GM12878 (cell line): ENCODE measurements at regions not wholly inside any gene's neighbourhood (a gene's known extent, or its start where the extent isn't known, plus 50 kb on each side); places are given as distances from the start of the nearest gene placed in this dataset.

ENCODE experiments used
- ATAC-seq: fragments of 200-7000 bp; cut with Tn5 transposase; 3 replicates; pipeline ENCODE4 v1.9.1; 2020; ENCODE audit warnings: mild to moderate bottlenecking, moderate library complexity
- BruUV-seq: library from RNA; stranded (reverse); fragments of 400-500 nt; replicated peaks from 2 replicates; lab custom pipeline; 2021; lab: Mats Ljungman, UMichigan
- CTCF ChIA-PET: fragments of 300-600 bp; sonication (Branson Sonifier 250); formaldehyde crosslinking; extraction: SDS; loops from one replicate; lab custom pipeline; 2021; ENCODE audit warnings: inconsistent platforms; lab: Yijun Ruan, JAX
- POLR2A ChIA-PET: fragments of 350-600 bp; formaldehyde crosslinking; extraction: SDS; loops from one replicate; lab custom pipeline; 2021; ENCODE audit warnings: inconsistent platforms; lab: Charles Lee
- RAD21 ChIA-PET: fragments of 300-600 bp; sonication (Branson Sonifier 250); formaldehyde crosslinking; loops from one replicate; lab custom pipeline; 2023; ENCODE audit warnings: antibody characterized with exemption; ENCODE audit not compliant: unreplicated experiment; lab: Charles Lee
- SMC1A ChIA-PET: fragments of 300-600 bp; sonication (Branson Sonifier 250); formaldehyde crosslinking; loops from one replicate; lab custom pipeline; 2023; ENCODE audit not compliant: unreplicated experiment, uncharacterized antibody; lab: Charles Lee
- DNase-seq: peaks from one replicate; pipeline ENCODE4 v3.0.0-alpha.2; 2011; ENCODE audit warnings: low read depth, low spot score
- FAIRE-seq: peaks from 3 replicates; lab custom pipeline; 2011; peaks lifted over from hg19 to GRCh38; lab: Jason Lieb, UNC
- H2AFZ ChIP-seq: 2 replicates; pipeline ENCODE4 v1.6.0; 2011; ENCODE audit warnings: low read depth, low read length, control low read depth; ENCODE audit not compliant: control insufficient read depth
- H3K27ac ChIP-seq: 2 replicates; pipeline ENCODE4 v1.5.1; 2011; ENCODE audit warnings: control low read depth; ENCODE audit not compliant: control insufficient read depth, insufficient read depth
- H3K27me3 ChIP-seq, 2 experiments: replicated peaks in 1 of 2; 2 replicates each; pipeline versions ENCODE4 v1.6.0 to v1.6.1; 2011; ENCODE audit warnings: low read length in 1 of 2; ENCODE audit not compliant: control insufficient read depth in 2 of 2, insufficient read depth in 2 of 2
- H3K36me3 ChIP-seq, 2 experiments: 2 replicates each; pipeline ENCODE4 v1.5.1; 2011; ENCODE audit warnings: low read length in 1 of 2; ENCODE audit not compliant: control insufficient read depth in 2 of 2, insufficient read depth in 2 of 2
- H3K4me1 ChIP-seq: 2 replicates; pipeline ENCODE4 v1.6.1; 2011; ENCODE audit warnings: mild to moderate bottlenecking, low read length, moderate library complexity, mixed read lengths; ENCODE audit not compliant: control insufficient read depth, insufficient read depth
- H3K4me2 ChIP-seq: 2 replicates; pipeline ENCODE4 v1.6.0; 2011; ENCODE audit warnings: control low read depth; ENCODE audit not compliant: control insufficient read depth, insufficient read depth
- H3K4me3 ChIP-seq: fragments of 200-600 bp; sonication (generic); 2 replicates; pipeline ENCODE4 v1.5.1; 2016
- H3K79me2 ChIP-seq: 2 replicates; pipeline ENCODE4 v1.6.0; 2011; ENCODE audit warnings: low read length; ENCODE audit not compliant: control insufficient read depth, insufficient read depth
- H3K9ac ChIP-seq: 2 replicates; pipeline ENCODE4 v1.8.0; 2011; ENCODE audit warnings: low read length, control low read depth, mixed read lengths; ENCODE audit not compliant: control insufficient read depth, insufficient read depth
- H3K9me3 ChIP-seq: replicated peaks from 3 replicates; pipeline ENCODE4 v1.5.1; 2011; ENCODE audit warnings: mild to moderate bottlenecking, low read length; ENCODE audit not compliant: control insufficient read depth, insufficient read depth
- H4K20me1 ChIP-seq: 2 replicates; pipeline ENCODE4 v1.6.0; 2011; ENCODE audit not compliant: control insufficient read depth, insufficient read depth
- ATF3 ChIP-seq: IDR thresholded peaks from 2 replicates; pipeline ENCODE4 v1.6.1; 2011; ENCODE audit warnings: low read depth, mild to moderate bottlenecking, low read length, moderate library complexity, borderline replicate concordance; ENCODE audit errors: extremely low read depth
- BACH1 ChIP-seq: fragments of 450-650 bp; IDR thresholded peaks from 2 replicates; pipeline ENCODE4 v1.6.1; 2017; ENCODE audit warnings: mild to moderate bottlenecking, borderline replicate concordance
- BRCA1 ChIP-seq: IDR thresholded peaks from 2 replicates; pipeline ENCODE4 v1.6.1; 2011; ENCODE audit warnings: low read depth, low read length, improper control_type of control experiment
- MEF2A ChIP-seq: IDR thresholded peaks from 2 replicates; pipeline ENCODE4 v1.6.1; 2011; ENCODE audit warnings: low read depth, mild to moderate bottlenecking, low read length, moderate library complexity; ENCODE audit not compliant: insufficient read depth
- MYB ChIP-seq: fragments of 150-350 bp; IDR thresholded peaks from 2 replicates; pipeline ENCODE4 v1.6.1; 2014; ENCODE audit warnings: mild to moderate bottlenecking, low read depth, low read length, borderline replicate concordance
- RB1 ChIP-seq: fragments of 450-650 bp; formaldehyde crosslinking; IDR thresholded peaks from 2 replicates; pipeline ENCODE4 v1.6.1; 2017; ENCODE audit warnings: mild to moderate bottlenecking, borderline replicate concordance
- RBBP5 ChIP-seq: fragments of 200-600 bp; sonication (generic); conservative IDR thresholded peaks from 2 replicates; pipeline ENCODE4 v1.6.1; 2016
- SMAD1 ChIP-seq: fragments of 450-650 bp; IDR thresholded peaks from 2 replicates; pipeline ENCODE4 v1.6.1; 2018; ENCODE audit warnings: mild to moderate bottlenecking, low read depth; ENCODE audit not compliant: partially characterized antibody
- SRF ChIP-seq, 2 experiments: IDR thresholded peaks; 2 replicates each; pipeline ENCODE4 v1.6.1; 2011; ENCODE audit warnings: low read depth in 2 of 2, low read length in 2 of 2, mild to moderate bottlenecking in 1 of 2, moderate library complexity in 1 of 2
- SUPT20H ChIP-seq: IDR thresholded peaks from 2 replicates; pipeline ENCODE4 v1.6.1; 2011; ENCODE audit warnings: low read depth, mild to moderate bottlenecking, low read length, moderate library complexity, borderline replicate concordance; ENCODE audit not compliant: control insufficient read depth
- TARDBP ChIP-seq: IDR thresholded peaks from 2 replicates; pipeline ENCODE4 v1.6.1; 2016; ENCODE audit warnings: borderline replicate concordance
- TBL1XR1 ChIP-seq: IDR thresholded peaks from 2 replicates; pipeline ENCODE4 v1.6.1; 2012; ENCODE audit warnings: low read depth, low read length, improper control_type of control experiment
- ZNF687 ChIP-seq: fragments of 450-650 bp; IDR thresholded peaks from 2 replicates; pipeline ENCODE4 v1.6.1; 2017; ENCODE audit warnings: mild to moderate bottlenecking, moderate library complexity
- WGBS: methylation state at CpG from one replicate; pipeline ENCODE4 v1.1.6; 2016; ENCODE audit warnings: low lambda C conversion rate; ENCODE audit not compliant: insufficient replicate concordance, insufficient coverage; ENCODE audit errors: missing lambda C conversion rate; 5-methylcytosine and 5-hydroxymethylcytosine counted together
- in situ Hi-C: fragments of 300-500 bp; cut with MboI; formaldehyde crosslinking; loops from 9 replicates; pipeline ENCODE4 v1.14.3; 2018; ENCODE audit warnings: mixed read lengths
- intact Hi-C: fragments of 100-400 bp; cut with micrococcal nuclease; formaldehyde crosslinking; loops from one replicate; pipeline ENCODE4 v1.14.2; 2022; ENCODE audit not compliant: unreplicated experiment
- TF ChIP-seq, protein P1 (sequence below): IDR thresholded peaks from 2 replicates; pipeline ENCODE4 v1.6.1; 2012; ENCODE audit warnings: low read depth, low read length, improper control_type of control experiment

GRCh38 chr17:71405101-71405500 lies 715.7 kb upstream of the SOX9 start:
- DNase-seq (no peak), ATAC-seq (no peak), FAIRE-seq (no peak)
- Histone ChIP-seq H3K27me3 (no peaks in the 10 kb centered on the region), H4K20me1 (no peaks in the 10 kb centered on the region), H3K9ac (no peak overlapping the region), H3K4me3 (no peak overlapping the region), H3K27ac (no peak overlapping the region), H3K9me3 (no peaks in the 10 kb centered on the region), H2AFZ (no peak overlapping the region), H3K4me1 (no peaks in the 10 kb centered on the region), H3K36me3 (no peaks in the 10 kb centered on the region), H3K4me2 (no peak overlapping the region), H3K79me2 (no peaks in the 10 kb centered on the region)
- in situ Hi-C loops: no loop called here
- RAD21 ChIA-PET: no interaction called here
- BruUV-seq: no TSS peak
- CTCF ChIA-PET: no interaction called here
- POLR2A ChIA-PET: no interaction called here
- SMC1A ChIA-PET: no interaction called here
- WGBS: 59% methylated on average over 3 of the region's 3 CpGs
- intact Hi-C loops: no loop called here
- no peak for TF ChIP-seq TBL1XR1
- no peak for TF ChIP-seq MEF2A
- TF ChIP-seq RBBP5: no peak
- no peak for TF ChIP-seq BRCA1
- no peak for TF ChIP-seq SUPT20H
- TF ChIP-seq, protein P1, sequence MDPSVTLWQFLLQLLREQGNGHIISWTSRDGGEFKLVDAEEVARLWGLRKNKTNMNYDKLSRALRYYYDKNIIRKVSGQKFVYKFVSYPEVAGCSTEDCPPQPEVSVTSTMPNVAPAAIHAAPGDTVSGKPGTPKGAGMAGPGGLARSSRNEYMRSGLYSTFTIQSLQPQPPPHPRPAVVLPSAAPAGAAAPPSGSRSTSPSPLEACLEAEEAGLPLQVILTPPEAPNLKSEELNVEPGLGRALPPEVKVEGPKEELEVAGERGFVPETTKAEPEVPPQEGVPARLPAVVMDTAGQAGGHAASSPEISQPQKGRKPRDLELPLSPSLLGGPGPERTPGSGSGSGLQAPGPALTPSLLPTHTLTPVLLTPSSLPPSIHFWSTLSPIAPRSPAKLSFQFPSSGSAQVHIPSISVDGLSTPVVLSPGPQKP: no peak

DNA sequence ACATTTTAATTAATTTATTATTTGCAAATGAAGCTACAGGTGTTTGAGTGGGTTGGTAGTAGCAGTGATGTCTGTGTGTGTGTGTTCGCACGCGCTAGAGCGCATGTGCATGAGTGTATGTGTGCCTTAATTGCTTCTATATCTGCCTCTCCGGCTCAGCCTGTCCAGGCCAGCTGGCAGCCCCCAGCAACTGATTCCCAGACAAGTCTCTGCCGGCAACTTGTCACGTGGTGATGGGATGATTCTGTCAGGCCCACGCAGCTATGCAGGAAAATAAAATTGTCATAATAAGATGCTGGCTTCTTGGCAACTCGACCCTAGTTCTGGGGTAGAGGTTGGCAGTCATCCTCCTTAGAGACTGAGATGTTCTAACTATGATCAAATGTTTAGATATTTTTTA lies 712.8 kb upstream of the SOX9 start:
- Histone ChIP-seq H3K9ac (no peak overlapping the region), H3K9me3 (no peaks in the 10 kb centered on the region), H3K4me3 (no peak overlapping the region), H3K4me2 (no peak overlapping the region), H3K27ac (no peak overlapping the region), H4K20me1 (no peaks in the 10 kb centered on the region), H3K79me2 (no peaks in the 10 kb centered on the region), H2AFZ (no peak overlapping the region), H3K4me1 (no peaks in the 10 kb centered on the region), H3K36me3 (no peaks in the 10 kb centered on the region), H3K27me3 (no peaks in the 10 kb centered on the region)
- WGBS: 31% methylated on average over 9 of the region's 9 CpGs
- SMC1A ChIA-PET: interaction anchor here (1.1 kb wide), 1 partner anchor 12 kb away, joined by 3 read pairs; no protein-coding TSS in a partner anchor
- CTCF ChIA-PET: no interaction called here
- in situ Hi-C loops: no loop called here
- FAIRE-seq: no peak
- no peak for ATAC-seq
- RAD21 ChIA-PET: no interaction called here
- no TSS peak for BruUV-seq
- no peak for DNase-seq
- intact Hi-C loops: no loop called here
- POLR2A ChIA-PET: no interaction called here
- TF ChIP-seq BACH1 (no peak), ATF3 (no peak), SRF (IDR thresholded peaks at IDR 0.05; ENCODE audit: low read depth in 2 of 2, low read length in 2 of 2) (no peak), SMAD1 (no peak), ZNF687 (no peak), RB1 (no peak), RBBP5 (no peak), TARDBP (no peak), MYB (no peak)
